Epithelial cell of proximal tubule (primary cell): ENCODE measurements at regions not wholly inside any gene's neighbourhood (a gene's known extent, or its start where the extent isn't known, plus 50 kb on each side); places are given as distances from the start of the nearest gene placed in this dataset.

Experiments used
- DNase-seq: peaks from one replicate; pipeline ENCODE4 v3.0.0-alpha.2; 2011; ENCODE audit warnings: low read depth
- H3K4me3 ChIP-seq: 2 replicates; pipeline ENCODE4 v1.5.1; 2011; ENCODE audit warnings: low read depth, mild to moderate bottlenecking, low read length
- TF ChIP-seq, protein P1 (sequence below): conservative IDR thresholded peaks from 2 replicates; pipeline ENCODE4 v1.5.1; 2012; ENCODE audit warnings: low read depth, mild to moderate bottlenecking, low read length

DNA sequence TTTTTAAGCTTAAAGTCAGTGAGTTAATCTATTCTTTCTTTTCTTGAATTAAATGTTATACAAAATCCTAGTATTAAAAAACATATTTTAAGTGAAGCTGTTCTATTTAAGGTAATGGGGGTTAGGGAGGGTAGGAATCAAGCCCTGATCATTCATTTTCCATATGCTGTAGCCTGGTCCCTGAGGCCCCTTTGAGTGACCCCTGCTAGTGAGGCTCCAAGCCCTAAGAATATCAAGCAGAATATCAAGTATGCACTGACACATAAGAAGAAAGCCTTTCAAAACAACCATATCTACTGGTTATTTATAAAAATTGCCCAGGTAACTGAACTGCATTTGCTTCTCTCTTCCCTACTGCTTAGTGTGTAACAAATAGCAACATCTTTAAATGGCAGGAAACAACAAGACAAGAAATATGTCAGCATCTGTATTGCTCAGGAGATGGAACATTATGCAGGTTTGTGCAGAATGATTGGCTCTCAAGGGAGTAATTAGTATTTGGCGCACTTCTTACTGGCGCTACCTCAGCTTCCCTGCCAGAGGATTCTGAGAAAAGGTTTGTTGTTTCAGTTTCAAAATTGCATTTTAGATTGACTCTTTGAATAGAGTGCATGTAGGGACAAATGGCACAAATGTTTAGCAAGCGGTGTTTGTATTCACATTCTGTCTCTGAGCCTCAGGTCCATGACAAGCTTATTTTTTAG lies 223.0 kb downstream of the DUSP6 start:
- H3K4me3 ChIP-seq, result no peak overlapping the region
- TF ChIP-seq, protein P1, sequence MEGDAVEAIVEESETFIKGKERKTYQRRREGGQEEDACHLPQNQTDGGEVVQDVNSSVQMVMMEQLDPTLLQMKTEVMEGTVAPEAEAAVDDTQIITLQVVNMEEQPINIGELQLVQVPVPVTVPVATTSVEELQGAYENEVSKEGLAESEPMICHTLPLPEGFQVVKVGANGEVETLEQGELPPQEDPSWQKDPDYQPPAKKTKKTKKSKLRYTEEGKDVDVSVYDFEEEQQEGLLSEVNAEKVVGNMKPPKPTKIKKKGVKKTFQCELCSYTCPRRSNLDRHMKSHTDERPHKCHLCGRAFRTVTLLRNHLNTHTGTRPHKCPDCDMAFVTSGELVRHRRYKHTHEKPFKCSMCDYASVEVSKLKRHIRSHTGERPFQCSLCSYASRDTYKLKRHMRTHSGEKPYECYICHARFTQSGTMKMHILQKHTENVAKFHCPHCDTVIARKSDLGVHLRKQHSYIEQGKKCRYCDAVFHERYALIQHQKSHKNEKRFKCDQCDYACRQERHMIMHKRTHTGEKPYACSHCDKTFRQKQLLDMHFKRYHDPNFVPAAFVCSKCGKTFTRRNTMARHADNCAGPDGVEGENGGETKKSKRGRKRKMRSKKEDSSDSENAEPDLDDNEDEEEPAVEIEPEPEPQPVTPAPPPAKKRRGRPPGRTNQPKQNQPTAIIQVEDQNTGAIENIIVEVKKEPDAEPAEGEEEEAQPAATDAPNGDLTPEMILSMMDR, result no peak
- DNase-seq, result no peak

DNA sequence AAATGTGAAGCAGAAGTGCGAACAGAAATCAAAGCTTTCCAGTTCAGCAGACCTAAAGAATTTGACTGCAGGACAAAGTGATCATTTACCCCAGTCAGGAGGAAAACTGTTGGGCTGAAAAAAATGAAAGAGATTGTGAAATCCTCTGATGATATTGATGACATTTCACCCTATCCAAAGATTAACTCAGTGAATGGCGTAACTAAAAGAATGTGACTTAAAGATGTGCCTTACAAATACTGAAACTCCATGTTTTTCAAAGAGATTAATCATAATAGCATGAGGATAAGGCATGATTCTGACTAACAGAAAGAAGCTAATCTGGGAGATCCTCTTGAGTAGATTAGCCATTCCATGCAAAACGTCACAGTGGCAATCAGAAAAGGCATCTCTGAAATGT lies 225.6 kb downstream of the DUSP6 start:
- TF ChIP-seq, protein P1, result no peak
- peak; percentile 94 for DNase-seq
- no peak overlapping the region for H3K4me3 ChIP-seq

DNA sequence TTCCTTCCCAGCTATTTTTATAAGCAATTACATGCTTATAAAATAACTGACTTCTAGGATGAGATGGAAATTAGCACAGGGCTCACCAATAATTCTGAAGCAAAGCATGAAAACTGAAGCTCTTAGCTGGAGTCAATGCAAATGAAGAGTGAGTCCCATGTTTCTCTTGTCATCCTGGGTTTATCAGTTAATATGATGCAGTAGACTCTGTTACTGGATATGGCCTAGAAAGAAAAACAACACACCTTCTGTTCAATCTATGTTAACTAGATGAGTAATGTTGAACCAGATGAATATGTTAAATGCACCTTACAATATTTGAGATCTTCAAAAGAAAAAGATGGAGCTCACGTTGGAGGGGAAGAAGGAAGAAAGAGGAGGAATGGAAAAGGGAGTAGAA lies 229.4 kb downstream of the DUSP6 start:
- no peak for DNase-seq
- H3K4me3 ChIP-seq, result no peak overlapping the region
- TF ChIP-seq, protein P1, result no peak

DNA sequence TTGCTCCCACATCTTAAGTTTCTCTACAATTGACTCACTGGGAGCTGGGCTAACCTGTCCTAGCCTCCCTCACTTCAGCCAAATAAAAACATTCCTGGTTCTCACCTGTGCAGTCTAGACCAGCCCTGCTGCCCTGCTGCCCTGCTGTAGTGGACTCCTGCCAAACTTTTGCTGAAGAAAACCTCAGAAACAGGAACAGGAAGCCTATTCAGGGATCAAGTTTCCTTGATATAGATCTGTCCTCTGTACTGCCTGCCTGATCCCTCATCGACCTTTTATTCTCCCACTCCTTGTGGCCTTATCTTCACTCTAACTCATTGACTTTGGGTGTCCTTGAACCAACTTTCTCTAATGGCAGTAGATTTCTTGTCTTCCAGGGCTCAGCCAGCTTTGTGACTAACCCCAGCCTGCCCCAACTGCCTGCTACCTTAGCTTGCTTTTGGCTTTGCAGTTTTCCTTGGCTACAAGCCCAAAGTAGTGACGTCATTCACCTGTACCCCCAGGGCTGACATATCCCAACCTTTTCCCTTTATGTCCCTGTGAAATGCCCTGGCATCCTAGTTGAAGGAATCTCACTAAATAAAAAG lies 234.8 kb downstream of the DUSP6 start:
- TF ChIP-seq, protein P1, result no peak
- H3K4me3 ChIP-seq, result no peak overlapping the region
- DNase-seq, result no peak

DNA sequence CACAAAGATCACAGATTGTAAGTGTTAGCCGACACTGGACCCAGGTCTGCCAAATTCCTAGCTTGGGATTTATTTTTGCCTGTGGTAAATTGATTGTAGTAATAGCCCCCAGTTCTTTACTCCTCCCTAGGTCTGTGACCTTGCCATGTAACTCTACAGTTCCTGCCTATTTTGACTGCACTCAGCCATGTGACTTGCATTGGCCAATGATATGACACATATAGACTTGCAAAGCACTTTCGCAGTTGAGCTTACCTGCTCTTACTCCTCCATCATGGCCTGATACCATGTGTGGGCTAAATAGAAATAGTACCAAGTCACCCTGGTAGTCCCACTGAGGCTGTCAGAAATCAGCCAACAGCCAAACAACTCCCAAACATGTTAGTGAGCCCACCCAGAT lies 240.3 kb downstream of the DUSP6 start:
- DNase-seq, result no peak
- TF ChIP-seq, protein P1, result no peak

DNA sequence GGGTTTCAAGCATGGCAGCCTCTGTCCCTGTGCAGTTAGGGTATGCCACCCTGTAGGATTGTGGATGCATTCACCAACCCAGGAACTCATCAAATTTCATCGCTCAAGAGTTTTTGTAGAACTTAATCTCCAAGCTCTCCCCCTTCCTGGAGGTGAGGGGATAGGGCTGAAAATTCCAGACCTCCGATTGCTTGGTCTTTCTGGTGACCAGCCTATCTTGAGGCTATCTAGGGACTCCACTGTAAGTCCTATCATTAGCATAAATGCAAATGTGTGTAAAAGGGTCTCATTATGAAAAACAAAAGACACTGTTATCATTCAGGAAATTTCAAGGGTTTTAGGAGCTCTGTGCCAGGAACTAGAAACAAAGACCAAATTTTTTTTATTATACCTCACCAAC lies 244.0 kb downstream of the DUSP6 start:
- no peak overlapping the region for H3K4me3 ChIP-seq
- TF ChIP-seq, protein P1, result no peak
- no peak for DNase-seq

More for the DNA sequence above, 240.3 kb downstream of the DUSP6 start:
- H3K4me3 ChIP-seq, result no peak overlapping the region

DNA sequence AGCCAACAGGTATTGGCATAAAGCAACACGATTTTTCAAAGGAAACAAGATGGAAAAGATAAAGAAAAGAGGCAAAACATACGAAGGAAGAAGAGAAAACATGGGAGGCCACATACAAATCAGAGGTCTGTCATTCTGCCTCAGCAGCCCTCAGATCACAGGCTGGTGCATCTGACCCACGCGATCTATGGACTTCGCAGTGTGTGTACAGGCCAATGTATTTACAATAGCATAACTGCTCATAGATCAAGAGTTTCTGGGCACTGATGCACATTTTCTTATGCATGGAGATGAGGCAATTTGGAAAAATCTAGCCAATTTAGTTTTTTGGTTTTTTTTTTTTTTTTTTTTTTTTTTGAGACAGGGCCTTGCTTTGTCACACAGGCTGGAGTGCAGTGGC lies 245.4 kb downstream of the DUSP6 start:
- no peak for DNase-seq
- TF ChIP-seq, protein P1, result no peak
- no peak overlapping the region for H3K4me3 ChIP-seq
